ENCODE measurements at regions not wholly inside any gene's neighbourhood (a gene's known extent, or its start where the extent isn't known, plus 50 kb on each side); places are given as distances from the start of the nearest gene placed in this dataset.
A peak's percentile ranks its signal among the peaks of the same experiment; 100 is the strongest.
"Not testable (repeated sequence)": the region's sequence is repeated elsewhere in the genome, so short reads cannot be mapped to it uniquely, and the experiment has no call there.

- no peak for FAIRE-seq
Observed at GRCh38 chr12:131432532-131433260, 278.2 kb upstream of the SFSWAP start.

GRCh38 chr12:131434208-131435125, 276.4 kb upstream of the SFSWAP start:
- no peak for DNase-seq (ENCODE audit: insufficient read length, low spot score)
- no peak for FAIRE-seq
- TF ChIP-seq PAX5 (IDR thresholded peaks at IDR 0.05; ENCODE audit: insufficient read depth, low read length, severe bottlenecking) (no peak), POU2F2 (IDR thresholded peaks at IDR 0.05; ENCODE audit: low read depth, low read length) (no peak), POLR2AphosphoS5 (IDR thresholded peaks at IDR 0.05; ENCODE audit: low read depth, low read length) (no peak), TAF1 (IDR thresholded peaks at IDR 0.05; ENCODE audit: low read depth, low read length) (no peak), POLR2A (IDR thresholded peaks at IDR 0.05; ENCODE audit: low read depth, low read length) (no peak), SPI1 (IDR thresholded peaks at IDR 0.05; ENCODE audit: low read depth, low read length) (no peak)

More at GRCh38 chr12:131432532-131433260, 278.2 kb upstream of the SFSWAP start:
- TF ChIP-seq PAX5 (IDR thresholded peaks at IDR 0.05; ENCODE audit: insufficient read depth, low read length, severe bottlenecking) = peak; percentile 84
- TF ChIP-seq POLR2AphosphoS5 (IDR thresholded peaks at IDR 0.05; ENCODE audit: low read depth, low read length) = no peak
- no peak for TF ChIP-seq POLR2A (IDR thresholded peaks at IDR 0.05; ENCODE audit: low read depth, low read length)
- TF ChIP-seq SPI1 (IDR thresholded peaks at IDR 0.05; ENCODE audit: low read depth, low read length) = peak; percentile 49
- DNase-seq (ENCODE audit: insufficient read length, low spot score) = peak; percentile 44

- DNase-seq (ENCODE audit: insufficient read length, low spot score) (no peak), FAIRE-seq (no peak)
- TF ChIP-seq SPI1 (IDR thresholded peaks at IDR 0.05; ENCODE audit: low read depth, low read length) = no peak
- TF ChIP-seq POU2F2 (IDR thresholded peaks at IDR 0.05; ENCODE audit: low read depth, low read length) = no peak
- no peak for TF ChIP-seq TAF1 (IDR thresholded peaks at IDR 0.05; ENCODE audit: low read depth, low read length)
- TF ChIP-seq PAX5 (IDR thresholded peaks at IDR 0.05; ENCODE audit: insufficient read depth, low read length, severe bottlenecking) = no peak
- no peak for TF ChIP-seq POLR2A (IDR thresholded peaks at IDR 0.05; ENCODE audit: low read depth, low read length)
- TF ChIP-seq POLR2AphosphoS5 (IDR thresholded peaks at IDR 0.05; ENCODE audit: low read depth, low read length) = no peak
Observed at GRCh38 chr12:131436922-131437705, 273.8 kb upstream of the SFSWAP start.

- no peak for TF ChIP-seq POU2F2 (IDR thresholded peaks at IDR 0.05; ENCODE audit: low read depth, low read length)
- no peak for TF ChIP-seq TAF1 (IDR thresholded peaks at IDR 0.05; ENCODE audit: low read depth, low read length)
- TF ChIP-seq PAX5 (IDR thresholded peaks at IDR 0.05; ENCODE audit: insufficient read depth, low read length, severe bottlenecking) = no peak
- no peak for TF ChIP-seq POLR2AphosphoS5 (IDR thresholded peaks at IDR 0.05; ENCODE audit: low read depth, low read length)
- no peak for TF ChIP-seq SPI1 (IDR thresholded peaks at IDR 0.05; ENCODE audit: low read depth, low read length)
- TF ChIP-seq POLR2A (IDR thresholded peaks at IDR 0.05; ENCODE audit: low read depth, low read length) = no peak
- DNase-seq (ENCODE audit: insufficient read length, low spot score) (no peak), FAIRE-seq (no peak)
Observed at GRCh38 chr12:131437706-131438492, 273.0 kb upstream of the SFSWAP start.

GRCh38 chr12:131438493-131438835, 272.4 kb upstream of the SFSWAP start:
- DNase-seq (ENCODE audit: insufficient read length, low spot score); FAIRE-seq: not testable (repeated sequence)

GRCh38 chr12:131438881-131439280, 272.0 kb upstream of the SFSWAP start:
- no peak for DNase-seq (ENCODE audit: insufficient read length, low spot score)
- TF ChIP-seq POLR2AphosphoS5 (IDR thresholded peaks at IDR 0.05; ENCODE audit: low read depth, low read length) (no peak), POU2F2 (IDR thresholded peaks at IDR 0.05; ENCODE audit: low read depth, low read length) (no peak), TAF1 (IDR thresholded peaks at IDR 0.05; ENCODE audit: low read depth, low read length) (no peak), PAX5 (IDR thresholded peaks at IDR 0.05; ENCODE audit: insufficient read depth, low read length, severe bottlenecking) (no peak)
- FAIRE-seq = no peak

- not testable (repeated sequence) for FAIRE-seq; DNase-seq (ENCODE audit: insufficient read length, low spot score)
Observed at GRCh38 chr12:131439752-131440151, 271.1 kb upstream of the SFSWAP start.

GRCh38 chr12:131440209-131441059, 270.5 kb upstream of the SFSWAP start:
- DNase-seq (ENCODE audit: insufficient read length, low spot score) = not testable (repeated sequence)
- FAIRE-seq = peak; percentile 59

- DNase-seq (ENCODE audit: insufficient read length, low spot score) = no peak
- no peak for FAIRE-seq
- TF ChIP-seq PAX5 (IDR thresholded peaks at IDR 0.05; ENCODE audit: insufficient read depth, low read length, severe bottlenecking) = no peak
Observed at GRCh38 chr12:131441060-131441396, 269.9 kb upstream of the SFSWAP start.

Data from GM12891 (cell line).